WTC11 (cell line): ENCODE measurements at regions not wholly inside any gene's neighbourhood (a gene's known extent, or its start where the extent isn't known, plus 50 kb on each side); places are given as distances from the start of the nearest gene placed in this dataset.
"Not testable (repeated sequence)": the region's sequence is repeated elsewhere in the genome, so short reads cannot be mapped to it uniquely, and the experiment has no call there.

Source experiments
- AFF4 ChIP-seq: sonication (generic); formaldehyde crosslinking; IDR thresholded peaks from 2 replicates; pipeline ENCODE4 v1.8.1; 2023; ENCODE audit warnings: mild to moderate bottlenecking, missing genetic modification reagents, borderline replicate concordance
- ARID4B ChIP-seq: sonication (generic); formaldehyde crosslinking; IDR thresholded peaks from 2 replicates; pipeline ENCODE4 v1.8.0; 2023; ENCODE audit warnings: missing genetic modification reagents, mild to moderate bottlenecking, borderline replicate concordance
- ATF3 ChIP-seq: sonication (generic); formaldehyde crosslinking; conservative IDR thresholded peaks from 2 replicates; pipeline ENCODE4 v1.8.1; 2022; ENCODE audit warnings: mild to moderate bottlenecking, missing genetic modification reagents
- CDX4 ChIP-seq: fragments of 250-450 bp; sonication (Bioruptor Pico); IDR thresholded peaks from 2 replicates; pipeline ENCODE4 v1.9.0; 2021; ENCODE audit warnings: moderate library complexity, mild to moderate bottlenecking, inconsistent platforms, borderline replicate concordance
- CTCF ChIP-seq: fragments of 200-600 bp; IDR thresholded peaks from 2 replicates; pipeline ENCODE4 v1.8.0; 2022; ENCODE audit warnings: antibody characterized with exemption
- E2F5 ChIP-seq: sonication (generic); formaldehyde crosslinking; IDR thresholded peaks from 2 replicates; pipeline ENCODE4 v1.8.1; 2022; ENCODE audit warnings: mild to moderate bottlenecking, moderate library complexity, missing genetic modification reagents
- ETV6 ChIP-seq: sonication (generic); formaldehyde crosslinking; IDR thresholded peaks from 2 replicates; pipeline ENCODE4 v1.8.1; 2022; ENCODE audit warnings: mild to moderate bottlenecking, missing genetic modification reagents
- HMGXB4 ChIP-seq: sonication (generic); formaldehyde crosslinking; IDR thresholded peaks from 2 replicates; pipeline ENCODE4 v1.8.1; 2023; ENCODE audit warnings: mild to moderate bottlenecking, moderate library complexity, missing genetic modification reagents
- IRF1 ChIP-seq: sonication (generic); formaldehyde crosslinking; IDR thresholded peaks from 2 replicates; pipeline ENCODE4 v1.8.0; 2023; ENCODE audit warnings: missing genetic modification reagents
- MAX ChIP-seq: sonication (generic); formaldehyde crosslinking; IDR thresholded peaks from 2 replicates; pipeline ENCODE4 v1.8.0; 2022; ENCODE audit warnings: mild to moderate bottlenecking, missing genetic modification reagents
- RELA ChIP-seq: sonication (generic); formaldehyde crosslinking; IDR thresholded peaks from 2 replicates; pipeline ENCODE4 v1.8.1; 2022; ENCODE audit warnings: missing genetic modification reagents, mild to moderate bottlenecking, borderline replicate concordance
- STAT6 ChIP-seq: sonication (generic); formaldehyde crosslinking; conservative IDR thresholded peaks from 2 replicates; pipeline ENCODE4 v1.8.1; 2023; ENCODE audit warnings: mild to moderate bottlenecking, low read depth, missing genetic modification reagents, moderate library complexity
- USF1 ChIP-seq: sonication (generic); formaldehyde crosslinking; IDR thresholded peaks from 2 replicates; pipeline ENCODE4 v1.8.0; 2022; ENCODE audit warnings: mild to moderate bottlenecking, missing genetic modification reagents
- ZNF138 ChIP-seq: sonication (generic); formaldehyde crosslinking; conservative IDR thresholded peaks from 2 replicates; pipeline ENCODE4 v1.8.1; 2022; ENCODE audit warnings: mild to moderate bottlenecking, moderate library complexity, missing genetic modification reagents

- not testable (repeated sequence) for TF ChIP-seq ZNF138 (CRISPR knock-in tag); CTCF; CDX4 (CRISPR knock-in tag); ATF3 (CRISPR knock-in tag); AFF4 (CRISPR knock-in tag); USF1 (CRISPR knock-in tag); STAT6 (CRISPR knock-in tag); IRF1 (CRISPR knock-in tag); ETV6 (CRISPR knock-in tag); MAX (CRISPR knock-in tag); RELA; HMGXB4 (CRISPR knock-in tag); E2F5 (CRISPR knock-in tag); ARID4B (CRISPR knock-in tag)
These were observed 95.9 kb upstream of the LYPLAL1 start for GRCh38 chr1:219077767-219078166.
